IMR-90 (cell line): ENCODE measurements at regions not wholly inside any gene's neighbourhood (a gene's known extent, or its start where the extent isn't known, plus 50 kb on each side); places are given as distances from the start of the nearest gene placed in this dataset.

ENCODE experiments used
- BHLHE40 ChIP-seq: fragments of 150-350 bp; IDR thresholded peaks from 2 replicates; pipeline ENCODE4 v1.6.1; 2016; ENCODE audit warnings: mild to moderate bottlenecking, low read depth, low read length
- CEBPB ChIP-seq: IDR thresholded peaks from 2 replicates; pipeline ENCODE4 v1.6.1; 2012; ENCODE audit warnings: low read depth, low read length, improper control_type of control experiment
- CTCF ChIP-seq: conservative IDR thresholded peaks from 2 replicates; pipeline ENCODE4 v1.5.1; 2012; ENCODE audit warnings: mild to moderate bottlenecking, low read depth, low read length, improper control_type of control experiment
- ELK1 ChIP-seq: fragments of 150-350 bp; IDR thresholded peaks from 2 replicates; pipeline ENCODE4 v1.6.1; 2016; ENCODE audit warnings: low read depth, mild to moderate bottlenecking, low read length, moderate library complexity, borderline replicate concordance
- FOS ChIP-seq: fragments of 150-350 bp; IDR thresholded peaks from 2 replicates; pipeline ENCODE4 v1.6.1; 2016; ENCODE audit warnings: low read depth, low read length
- MAFK ChIP-seq: IDR thresholded peaks from 2 replicates; pipeline ENCODE4 v1.6.1; 2012; ENCODE audit warnings: low read depth, low read length, improper control_type of control experiment
- MAZ ChIP-seq: IDR thresholded peaks from 2 replicates; pipeline ENCODE4 v1.6.1; 2012; ENCODE audit warnings: low read depth, mild to moderate bottlenecking, low read length, improper control_type of control experiment, moderate library complexity, borderline replicate concordance
- MXI1 ChIP-seq: IDR thresholded peaks from 2 replicates; pipeline ENCODE4 v1.6.1; 2012; ENCODE audit warnings: low read depth, mild to moderate bottlenecking, low read length, moderate library complexity, borderline replicate concordance
- POLR2A ChIP-seq: IDR thresholded peaks from 2 replicates; pipeline ENCODE4 v1.6.1; 2012; ENCODE audit warnings: mild to moderate bottlenecking, low read depth, low read length
- RAD21 ChIP-seq: IDR thresholded peaks from 2 replicates; pipeline ENCODE4 v1.6.1; 2012; ENCODE audit warnings: low read length, improper control_type of control experiment
- RCOR1 ChIP-seq: IDR thresholded peaks from 2 replicates; pipeline ENCODE4 v1.6.1; 2012; ENCODE audit warnings: mild to moderate bottlenecking, low read length, improper control_type of control experiment; ENCODE audit not compliant: insufficient replicate concordance
- RFX5 ChIP-seq: IDR thresholded peaks from 2 replicates; pipeline ENCODE4 v1.8.0; 2012; ENCODE audit warnings: low read depth, mild to moderate bottlenecking, low read length, moderate library complexity
- USF2 ChIP-seq: fragments of 150-350 bp; IDR thresholded peaks from 2 replicates; pipeline ENCODE4 v1.6.1; 2017; ENCODE audit warnings: mild to moderate bottlenecking, antibody characterized with exemption, low read length, low read depth

GRCh38 chr3:24037971-24038370 is 92.9 kb downstream of the NR1D2 start:
- no peak for TF ChIP-seq POLR2A
- TF ChIP-seq CTCF, result no peak
- TF ChIP-seq CEBPB, result no peak
- no peak for TF ChIP-seq RFX5
- no peak for TF ChIP-seq FOS
- TF ChIP-seq BHLHE40, result no peak
- TF ChIP-seq RAD21, result no peak
- no peak for TF ChIP-seq MAZ
- no peak for TF ChIP-seq MAFK
- TF ChIP-seq MXI1, result no peak
- TF ChIP-seq USF2, result no peak
- TF ChIP-seq ELK1, result no peak
- no peak for TF ChIP-seq RCOR1
